ENCODE measurements at regions not wholly inside any gene's neighbourhood (a gene's known extent, or its start where the extent isn't known, plus 50 kb on each side); places are given as distances from the start of the nearest gene placed in this dataset.

DNA sequence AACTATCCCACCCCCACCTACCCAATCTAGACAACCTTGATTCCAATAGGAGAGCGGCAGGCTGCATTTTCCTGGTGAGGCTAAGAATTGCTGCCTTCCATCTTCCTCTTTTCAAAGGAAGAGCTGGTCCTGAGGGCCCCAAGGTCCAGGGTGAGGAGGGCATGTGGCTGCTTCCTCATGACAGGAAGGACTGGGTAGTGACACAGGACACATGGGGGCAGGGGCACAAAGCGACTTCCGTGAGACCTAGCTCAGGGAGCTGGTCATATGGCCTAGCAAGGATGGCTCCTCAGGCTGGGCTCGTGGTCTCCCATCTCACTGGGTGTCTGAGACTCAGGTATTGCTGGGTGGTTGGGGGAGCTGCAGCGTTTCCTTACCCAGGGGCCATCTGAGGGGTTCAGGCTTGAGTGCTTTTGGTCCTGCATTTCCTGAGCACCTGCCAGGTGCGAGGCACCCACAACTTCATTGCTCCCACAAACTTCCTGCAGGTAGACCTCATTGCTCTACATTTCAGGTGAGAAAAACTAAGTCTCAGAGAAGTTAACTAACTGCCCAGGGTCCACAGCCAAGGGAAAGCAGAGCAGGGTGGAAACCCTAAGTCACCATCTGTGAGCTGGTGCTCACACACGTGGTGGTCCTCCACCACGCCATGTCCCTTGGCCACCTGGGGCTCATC is 160.0 kb upstream of the TLE3 start:
- no peak for FAIRE-seq

DNA sequence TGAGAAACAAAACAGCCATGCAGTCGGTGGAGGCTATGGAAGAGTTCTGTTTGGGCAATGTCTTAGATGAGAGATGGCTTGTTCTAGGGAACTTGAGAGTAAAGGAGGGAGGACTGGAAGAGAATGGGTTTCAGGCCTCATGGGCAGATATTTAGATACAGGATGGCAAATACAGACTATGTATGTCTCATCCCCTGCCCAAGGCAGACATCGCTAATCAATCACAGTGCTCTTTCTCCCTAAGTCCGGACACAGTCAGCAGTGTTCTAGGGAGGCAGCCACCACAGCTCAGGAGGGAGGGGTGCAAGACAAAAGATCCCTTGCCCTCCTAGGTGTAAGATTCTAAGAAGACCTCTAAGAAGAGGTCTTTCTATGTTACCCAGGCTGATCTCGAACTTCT is 159.3 kb upstream of the TLE3 start:
- no peak for FAIRE-seq

DNA sequence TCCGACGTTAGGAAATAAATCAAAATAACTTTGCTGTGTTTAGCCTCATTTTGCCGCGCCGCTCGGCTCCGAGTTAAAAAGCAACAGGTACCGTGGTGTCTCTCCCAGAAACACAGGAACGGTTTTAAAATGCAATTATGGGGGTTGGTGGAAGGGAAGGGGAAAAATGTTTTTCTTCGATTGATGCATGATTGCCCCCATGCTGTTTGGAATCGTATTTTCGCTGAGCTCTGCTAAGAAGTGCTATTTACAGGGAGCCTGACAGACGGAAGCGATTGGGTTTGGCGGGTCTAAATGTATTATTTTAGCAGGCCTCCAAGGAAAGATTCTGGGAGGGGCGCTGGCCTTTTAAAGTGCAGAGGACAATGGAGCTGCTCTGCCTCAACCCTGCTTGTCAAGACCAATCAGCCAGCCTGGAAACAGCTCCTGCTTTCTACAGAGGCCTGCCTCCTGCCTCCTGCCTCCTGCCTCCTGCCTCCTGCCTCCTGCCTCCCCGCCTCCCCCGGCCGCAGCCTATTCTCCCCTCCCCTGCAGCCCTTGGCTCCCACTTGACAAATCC is 156.7 kb upstream of the TLE3 start:
- no peak for FAIRE-seq

- FAIRE-seq = no peak
These were observed 155.9 kb upstream of the TLE3 start for GRCh38 chr15:70253461-70254156.

DNA sequence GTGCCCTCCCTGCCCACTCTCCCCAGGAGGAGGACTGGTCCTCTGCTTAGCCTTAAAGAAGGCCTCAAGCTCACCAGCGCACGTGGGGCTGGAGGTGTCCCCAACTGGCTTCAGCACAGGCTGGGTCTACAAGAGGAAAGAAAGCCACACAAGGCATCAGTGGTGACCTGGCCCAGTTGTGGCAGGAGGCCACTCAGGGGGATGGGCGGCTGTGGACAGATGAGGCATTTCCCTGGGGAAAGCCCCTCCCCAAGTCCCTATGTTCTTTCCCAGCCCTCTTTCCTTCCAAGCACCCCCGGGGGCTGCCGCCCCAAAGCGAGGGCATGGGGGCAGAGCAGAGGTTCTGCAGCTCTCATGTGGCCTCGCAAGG is 155.2 kb upstream of the TLE3 start:
- no peak for FAIRE-seq

DNA sequence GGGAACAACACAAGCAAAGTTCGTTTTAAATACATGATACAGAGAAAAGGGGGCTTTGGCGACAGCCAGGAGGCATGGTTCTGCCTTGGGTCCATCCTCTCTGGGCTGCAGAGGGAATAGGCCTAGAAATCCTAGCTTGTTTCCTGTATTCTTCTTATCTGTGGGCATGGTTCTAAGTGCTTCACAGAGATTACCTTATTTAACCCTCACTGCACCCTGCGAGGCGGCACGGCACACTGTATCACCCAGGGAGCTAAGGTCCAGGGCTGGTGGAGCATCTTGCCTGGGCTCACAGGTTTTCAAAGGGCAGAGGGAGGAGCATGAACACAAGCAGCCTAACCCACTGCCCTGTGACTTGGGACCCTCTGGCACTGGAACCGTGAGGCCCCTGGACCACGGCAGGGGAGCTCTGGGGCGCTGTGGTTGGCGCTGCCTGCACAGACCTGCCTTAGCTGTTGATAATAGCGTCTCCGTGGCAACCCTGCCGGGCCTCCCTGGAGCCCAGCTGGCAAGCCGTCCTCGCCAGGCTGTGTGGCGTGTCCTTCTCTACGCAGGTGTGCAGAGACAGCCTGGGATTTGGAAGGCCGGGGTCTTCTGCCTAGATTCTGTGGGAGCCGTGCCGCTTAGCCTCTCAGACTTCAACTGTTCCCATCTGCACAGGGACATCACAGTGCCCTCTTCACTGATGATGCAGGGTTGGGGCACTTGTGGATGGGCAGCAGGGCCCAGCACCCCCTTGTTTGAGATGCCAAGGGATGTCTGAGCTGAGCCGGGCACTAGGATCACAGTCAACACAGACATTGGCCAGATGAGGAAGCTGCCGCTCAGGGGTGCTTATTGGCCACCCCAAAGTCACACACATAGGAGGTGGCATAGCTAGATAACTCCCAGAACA is 154.6 kb upstream of the TLE3 start:
- no peak for FAIRE-seq

GRCh38 chr15:70251246-70251990 is 153.7 kb upstream of the TLE3 start:
- no peak for FAIRE-seq

DNA sequence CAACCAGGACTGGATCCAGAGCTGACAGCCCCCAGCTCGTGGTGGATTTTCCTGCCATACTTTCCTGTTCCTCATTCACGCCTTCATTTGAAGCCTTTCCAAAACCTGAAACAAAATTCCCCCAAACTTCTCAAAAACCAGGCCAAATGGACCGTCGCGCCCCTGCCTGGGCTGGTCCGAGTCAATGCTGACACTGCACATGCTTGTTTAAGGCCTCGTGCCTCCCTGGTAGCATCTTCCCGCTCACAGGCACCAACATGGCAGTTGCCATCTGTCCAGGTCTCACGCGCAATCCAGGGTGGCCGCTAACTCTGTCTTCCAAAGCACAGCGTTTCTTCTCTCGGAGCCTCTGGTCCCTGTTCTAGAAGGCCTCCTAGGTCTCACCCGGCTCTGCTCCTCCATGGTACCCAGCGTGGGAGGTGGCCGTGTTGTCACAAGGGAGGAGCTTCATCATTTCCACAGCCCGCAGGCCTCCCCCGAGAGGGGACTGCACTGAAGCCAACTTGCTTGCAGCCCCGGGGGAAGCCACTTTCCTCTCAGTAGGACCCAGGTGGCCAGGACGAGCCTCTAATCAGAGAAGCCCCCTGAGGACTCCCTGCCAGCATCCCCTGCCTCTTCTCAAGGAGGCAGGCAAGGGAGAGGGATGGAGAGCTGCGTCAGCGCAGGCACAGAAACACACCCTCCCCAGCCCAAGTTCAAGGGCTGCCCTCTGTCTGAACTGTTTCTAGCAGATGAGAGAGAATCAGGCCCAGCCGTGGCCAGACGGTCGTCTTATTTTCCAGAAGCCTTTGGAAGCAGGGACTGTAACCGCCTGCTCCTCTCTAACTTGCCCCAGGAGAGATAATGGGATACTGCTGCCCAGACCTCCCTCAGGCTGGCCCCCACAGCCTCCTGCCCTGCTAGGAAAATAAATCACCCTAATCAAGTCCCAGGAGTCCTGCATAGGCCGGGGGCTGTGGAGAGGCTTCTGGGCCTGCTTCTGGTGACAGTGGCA is 152.8 kb upstream of the TLE3 start:
- no peak for FAIRE-seq

DNA sequence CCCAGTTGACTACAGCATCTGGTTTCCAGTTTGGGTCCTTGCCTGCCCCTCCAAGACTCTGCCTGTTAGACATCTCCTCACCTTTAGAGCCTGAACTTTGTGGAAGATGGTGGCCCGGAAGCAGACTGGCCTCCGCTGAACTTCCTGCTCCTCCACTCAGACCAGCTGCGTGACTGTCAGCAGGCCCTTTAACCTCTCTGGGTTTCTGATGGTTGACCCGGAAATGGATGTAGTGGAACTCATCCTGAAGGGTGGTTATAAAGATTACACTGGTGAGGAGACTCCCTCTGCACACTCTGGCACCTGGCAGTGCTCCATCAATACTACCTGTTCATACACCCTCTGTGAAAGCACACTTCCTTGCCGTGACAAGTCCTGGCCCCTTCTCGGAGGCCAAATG is 151.9 kb upstream of the TLE3 start:
- no peak for FAIRE-seq

DNA sequence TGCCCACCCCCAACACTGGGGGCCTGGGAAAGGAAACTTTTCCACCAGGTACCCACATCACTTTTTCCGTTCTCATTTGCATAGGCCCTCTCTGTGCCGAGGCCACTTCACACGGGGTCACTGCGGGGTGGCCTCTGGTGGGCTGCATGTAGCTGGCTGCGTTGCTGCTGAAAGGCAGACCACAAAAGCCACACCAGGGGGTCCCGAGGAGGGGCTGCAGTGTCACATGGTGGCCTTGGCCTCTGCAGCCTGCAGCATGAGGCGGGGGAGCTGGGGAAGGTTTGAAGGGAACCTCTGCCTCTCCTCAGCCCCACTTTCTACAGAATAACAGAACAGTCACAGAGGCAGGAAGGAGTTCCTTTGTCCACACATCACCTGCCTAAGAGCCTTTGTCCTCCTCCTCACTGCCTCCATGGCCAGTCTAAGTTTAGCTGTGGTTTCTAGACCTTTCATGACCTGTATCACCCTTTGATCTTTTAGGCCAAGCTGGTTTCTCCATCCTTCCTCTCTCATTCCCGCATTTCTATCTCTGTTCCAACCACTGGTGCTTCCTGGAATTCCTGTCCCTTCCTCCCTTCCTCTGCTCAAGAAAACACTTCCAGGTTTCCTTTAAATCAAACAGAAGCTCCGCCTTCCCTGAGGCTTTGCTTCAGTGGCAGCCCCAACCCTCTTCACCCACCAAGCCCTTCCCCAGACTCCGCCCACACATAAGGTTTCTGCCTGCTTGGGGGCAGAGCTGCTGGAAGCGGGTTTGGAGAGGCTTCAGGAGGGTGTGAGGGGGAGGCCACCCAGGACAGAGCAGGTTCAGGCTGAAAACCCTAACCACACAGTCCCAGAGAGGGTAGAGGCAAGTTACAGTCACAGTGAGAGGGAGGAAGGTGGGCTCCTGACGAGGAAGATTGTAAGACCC is 150.7 kb upstream of the TLE3 start:
- FAIRE-seq = no peak

GRCh38 chr15:70247281-70247680 is 149.6 kb upstream of the TLE3 start:
- FAIRE-seq = no peak

DNA sequence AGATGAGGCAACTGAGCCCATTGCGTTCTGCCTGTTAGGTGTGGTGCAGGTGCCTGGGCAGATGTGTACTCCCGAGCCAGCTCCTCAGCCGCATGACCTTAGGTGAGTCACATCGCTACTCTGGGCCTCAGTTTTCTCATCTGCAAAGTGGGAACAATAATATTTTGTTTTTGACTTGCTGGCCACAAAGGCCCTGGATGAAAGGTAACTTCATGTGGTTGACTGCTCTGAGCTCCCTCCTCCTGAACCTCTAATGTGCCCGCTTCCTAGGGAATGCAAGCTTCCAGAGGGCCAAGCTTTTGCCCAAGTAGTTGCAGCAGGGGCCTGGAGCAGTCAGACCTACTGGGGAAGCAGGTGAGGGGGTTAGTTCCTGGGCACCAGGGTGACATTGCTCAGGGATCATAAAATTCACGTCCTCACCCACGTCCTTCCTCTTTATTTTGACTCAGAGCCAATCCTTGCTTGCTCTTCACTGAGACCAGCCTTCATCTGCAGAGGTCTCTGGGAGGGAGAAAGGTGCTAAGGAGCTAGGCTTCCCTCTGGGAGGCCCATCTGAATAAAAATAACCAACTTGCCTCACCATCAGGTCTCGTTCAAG is 149.0 kb upstream of the TLE3 start:
- FAIRE-seq = no peak

- FAIRE-seq = no peak
These were observed 148.4 kb upstream of the TLE3 start for GRCh38 chr15:70245932-70246622.

DNA sequence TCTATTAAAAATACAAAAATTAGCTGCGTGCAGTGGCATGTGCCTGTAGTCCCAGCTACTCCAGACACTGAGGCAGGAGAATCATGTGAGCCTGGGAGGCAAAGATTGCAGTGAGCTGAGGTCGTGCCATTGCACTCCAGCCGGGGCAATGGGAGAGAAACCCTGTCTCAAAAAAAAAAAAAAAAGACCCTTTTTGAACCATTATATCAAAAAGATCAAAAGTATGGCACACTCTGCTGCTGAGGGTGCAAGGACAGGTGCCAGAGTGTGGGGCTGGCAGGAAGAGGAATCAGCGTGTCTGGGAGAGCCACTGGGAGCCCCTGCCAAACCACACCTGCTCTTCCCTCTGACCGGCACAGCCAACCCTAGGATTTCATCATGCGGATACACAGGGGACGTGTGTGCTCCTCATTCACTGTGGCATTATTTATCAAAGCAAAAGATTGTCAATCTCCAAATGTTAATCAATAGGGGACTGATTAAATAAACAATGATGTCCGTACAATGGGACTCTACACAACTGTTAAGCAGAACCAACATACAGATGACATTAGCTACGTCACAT is 147.3 kb upstream of the TLE3 start:
- FAIRE-seq = no peak

GRCh38 chr15:70243686-70244540 is 146.2 kb upstream of the TLE3 start:
- no peak for FAIRE-seq

DNA sequence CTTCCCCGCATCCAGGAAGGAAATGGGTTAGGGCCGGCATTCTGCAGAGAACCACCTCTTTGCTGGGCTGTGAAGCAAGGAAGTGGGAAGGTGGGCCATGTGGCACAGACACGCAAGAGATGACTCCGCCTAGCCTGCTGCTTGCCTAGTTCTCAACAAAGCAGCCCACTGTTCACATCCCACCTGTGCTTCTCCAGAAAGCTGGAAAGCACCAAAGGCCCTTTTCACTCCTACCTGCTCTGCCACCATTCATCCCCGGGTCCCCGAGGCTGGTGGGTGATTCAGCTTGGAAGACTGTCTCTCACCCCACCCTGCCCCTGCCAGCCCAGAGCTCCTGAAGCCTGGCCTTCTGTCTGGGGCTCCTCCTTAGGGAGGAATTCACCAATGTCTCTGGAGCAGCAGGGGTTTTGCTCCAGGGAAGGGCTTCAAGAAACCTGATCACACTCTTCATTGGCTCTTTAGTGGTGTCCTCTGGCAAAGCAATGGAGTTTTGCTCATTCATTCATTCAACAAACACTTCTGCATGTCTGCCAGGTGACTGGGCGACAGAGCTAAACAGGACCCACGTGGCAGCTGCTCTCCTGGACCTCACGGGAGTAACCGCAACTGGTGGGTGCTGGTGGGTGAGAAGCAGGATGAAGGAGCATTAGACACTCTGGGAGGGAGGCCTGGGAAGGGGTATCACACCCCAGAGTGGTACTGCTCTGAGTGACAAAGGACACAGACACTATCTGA is 145.4 kb upstream of the TLE3 start:
- FAIRE-seq = no peak
